ENCODE measurements at regions not wholly inside any gene's neighbourhood (a gene's known extent, or its start where the extent isn't known, plus 50 kb on each side); places are given as distances from the start of the nearest gene placed in this dataset.

GRCh38 chr6:6497541-6497940 lies 91.0 kb upstream of the LY86 start:
- WGBS = 96% methylated on average over 10 of the region's 10 CpGs

GRCh38 chr6:6497976-6498375 lies 90.5 kb upstream of the LY86 start:
- TF ChIP-seq GABPA (IDR thresholded peaks at IDR 0.05 in 1 of 2, conservative IDR thresholded peaks at IDR 0.05 in 1 of 2) (no peak), JUND (IDR thresholded peaks at IDR 0.05) (no peak), ATF3 (IDR thresholded peaks at IDR 0.05) (no peak), FOXA1 (IDR thresholded peaks at IDR 0.05) (no peak), YY1 (IDR thresholded peaks at IDR 0.05) (no peak), RAD21 (IDR thresholded peaks at IDR 0.05) (no peak), ZBTB33 (IDR thresholded peaks at IDR 0.05) (no peak), CTCF (IDR thresholded peaks at IDR 0.05; ENCODE audit: low read depth, low read length, missing input control) (no peak), EGR1 (IDR thresholded peaks at IDR 0.05; ENCODE audit: low read depth in 2 of 2) (no peak), TAF1 (conservative IDR thresholded peaks at IDR 0.05) (no peak), HNF4A (conservative IDR thresholded peaks at IDR 0.05) (no peak), FOXA2 (IDR thresholded peaks at IDR 0.05) (no peak)
- Histone ChIP-seq H3K36me3 (ENCODE audit: control insufficient read depth in 4 of 4, insufficient read depth in 3 of 4, low read depth in 1 of 4, low read length in 3 of 4) (no peaks in the 10 kb centered on the region), H3K9me3 (ENCODE audit: control insufficient read depth in 4 of 4, low read length in 3 of 4) (no peaks in the 10 kb centered on the region), H3K9ac (ENCODE audit: low read depth in 1 of 2, low read length in 2 of 2) (no peak overlapping the region), H3K27ac (ENCODE audit: low read depth in 1 of 2, low read length in 2 of 2) (no peak overlapping the region), H3K27me3 (ENCODE audit: control insufficient read depth in 4 of 4, insufficient read depth in 4 of 4, low read length in 3 of 4) (peaks cover 0 to 4% (median 1%) of the 10 kb centered on the region in 4 donors), H3K4me1 (ENCODE audit: control insufficient read depth in 4 of 4, insufficient read depth in 4 of 4, low read length in 3 of 4) (no peaks in the 10 kb centered on the region), H3K4me3 (ENCODE audit: low read depth in 1 of 3, low read length in 3 of 3) (no peak overlapping the region)
- 83% methylated on average over 1 of the region's 1 CpG for WGBS
- DNase-seq (ENCODE audit: low spot score) = no peak

More at GRCh38 chr6:6497541-6497940, 91.0 kb upstream of the LY86 start:
- TF ChIP-seq FOXA2 (IDR thresholded peaks at IDR 0.05) (no peak), CTCF (IDR thresholded peaks at IDR 0.05; ENCODE audit: low read depth, low read length, missing input control) (no peak), YY1 (IDR thresholded peaks at IDR 0.05) (no peak), NR2F2 (IDR thresholded peaks at IDR 0.05) (no peak), ATF3 (IDR thresholded peaks at IDR 0.05) (no peak), FOXA1 (IDR thresholded peaks at IDR 0.05) (no peak), HNF4A (conservative IDR thresholded peaks at IDR 0.05) (no peak), TAF1 (conservative IDR thresholded peaks at IDR 0.05) (no peak), EGR1 (IDR thresholded peaks at IDR 0.05; ENCODE audit: low read depth in 2 of 2) (no peak)
- DNase-seq (ENCODE audit: low spot score) = no peak
- no peak overlapping the region for H3K4me3 ChIP-seq (ENCODE audit: low read depth in 1 of 3, low read length in 3 of 3)
- H3K9ac ChIP-seq (ENCODE audit: low read depth in 1 of 2, low read length in 2 of 2) = no peak overlapping the region
- no peaks in the 10 kb centered on the region for H3K9me3 ChIP-seq (ENCODE audit: control insufficient read depth in 4 of 4, low read length in 3 of 4)
- H3K27ac ChIP-seq (ENCODE audit: low read depth in 1 of 2, low read length in 2 of 2) = no peak overlapping the region
- no peaks in the 10 kb centered on the region for H3K4me1 ChIP-seq (ENCODE audit: control insufficient read depth in 4 of 4, insufficient read depth in 4 of 4, low read length in 3 of 4)
- no peaks in the 10 kb centered on the region for H3K36me3 ChIP-seq (ENCODE audit: control insufficient read depth in 4 of 4, insufficient read depth in 3 of 4, low read depth in 1 of 4, low read length in 3 of 4)
- peaks cover 0 to 4% (median 1%) of the 10 kb centered on the region in 4 donors for H3K27me3 ChIP-seq (ENCODE audit: control insufficient read depth in 4 of 4, insufficient read depth in 4 of 4, low read length in 3 of 4)

Data from liver (tissue), 8 donors.